Liver (tissue), 8 donors: ENCODE measurements at regions not wholly inside any gene's neighbourhood (a gene's known extent, or its start where the extent isn't known, plus 50 kb on each side); places are given as distances from the start of the nearest gene placed in this dataset.

Experiments
- DNase-seq: peaks from one replicate; pipeline ENCODE4 v3.0.0-alpha.2; 2017; ENCODE audit warnings: low spot score
- H3K27ac ChIP-seq, 2 donors: one replicate each; pipeline ENCODE4 v1.7.0; 2013; ENCODE audit warnings: inconsistent platforms in 2 of 2, low read length in 2 of 2, control low read depth in 1 of 2, low read depth in 1 of 2, mild to moderate bottlenecking in 1 of 2
- H3K27me3 ChIP-seq, 4 donors: one replicate each; pipeline versions ENCODE4 v1.6.1 to v1.7.0; 2013; ENCODE audit warnings: low read length in 3 of 4, inconsistent platforms in 1 of 4, mild to moderate bottlenecking in 1 of 4, moderate library complexity in 1 of 4; ENCODE audit not compliant: control insufficient read depth in 4 of 4, insufficient read depth in 4 of 4
- H3K36me3 ChIP-seq, 4 donors: one replicate each; pipeline versions ENCODE4 v1.6.1 to v1.7.0; 2013; ENCODE audit warnings: low read length in 3 of 4, mild to moderate bottlenecking in 3 of 4, low read depth in 1 of 4, moderate library complexity in 1 of 4; ENCODE audit not compliant: control insufficient read depth in 4 of 4, insufficient read depth in 3 of 4
- H3K4me1 ChIP-seq, 4 donors: one replicate each; pipeline versions ENCODE4 v1.6.1 to v1.7.0; 2013; ENCODE audit warnings: low read length in 3 of 4, mild to moderate bottlenecking in 3 of 4, moderate library complexity in 1 of 4; ENCODE audit not compliant: control insufficient read depth in 4 of 4, insufficient read depth in 4 of 4
- H3K4me3 ChIP-seq, 3 donors: one replicate each; pipeline versions ENCODE4 v1.6.1 to v1.7.0; 2013; ENCODE audit warnings: low read length in 3 of 3, control low read depth in 1 of 3, low read depth in 1 of 3, mild to moderate bottlenecking in 1 of 3
- H3K9ac ChIP-seq, 2 donors: one replicate each; pipeline ENCODE4 v1.7.0; 2013; ENCODE audit warnings: low read length in 2 of 2, mild to moderate bottlenecking in 2 of 2, moderate library complexity in 2 of 2, control low read depth in 1 of 2, low read depth in 1 of 2
- H3K9me3 ChIP-seq, 4 donors: one replicate each; pipeline versions ENCODE4 v1.6.1 to v1.7.0; 2013; ENCODE audit warnings: low read length in 3 of 4; ENCODE audit not compliant: control insufficient read depth in 4 of 4
- ATF3 ChIP-seq: IDR thresholded peaks from 2 replicates; pipeline ENCODE4 v1.6.1; 2016; ENCODE audit warnings: antibody characterized with exemption
- CTCF ChIP-seq: fragments of 150-350 bp; IDR thresholded peaks from 2 replicates; pipeline ENCODE4 v1.5.1; 2017; ENCODE audit warnings: improper control_type of control experiment, low read depth, low read length; ENCODE audit not compliant: missing input control
- EGR1 ChIP-seq, 2 donors: IDR thresholded peaks; 2 replicates each; pipeline ENCODE4 v1.6.1; 2016 to 2018; ENCODE audit warnings: antibody characterized with exemption in 2 of 2, low read depth in 2 of 2
- FOXA1 ChIP-seq: IDR thresholded peaks from 2 replicates; pipeline ENCODE4 v1.6.1; 2016; ENCODE audit warnings: antibody characterized with exemption
- FOXA2 ChIP-seq: IDR thresholded peaks from 2 replicates; pipeline ENCODE4 v1.6.1; 2016; ENCODE audit warnings: antibody characterized with exemption
- GABPA ChIP-seq, 2 donors: IDR thresholded peaks in 1 of 2; conservative IDR thresholded peaks in 1 of 2; 2 replicates each; pipeline ENCODE4 v1.6.1; 2016; ENCODE audit warnings: antibody characterized with exemption in 2 of 2, mild to moderate bottlenecking in 1 of 2, moderate library complexity in 1 of 2
- HNF4A ChIP-seq, 2 donors: conservative IDR thresholded peaks; 2 replicates each; pipeline ENCODE4 v1.6.1; 2016; ENCODE audit warnings: antibody characterized with exemption in 2 of 2, mild to moderate bottlenecking in 2 of 2
- HNF4G ChIP-seq: IDR thresholded peaks from 2 replicates; pipeline ENCODE4 v1.6.1; 2016; ENCODE audit warnings: antibody characterized with exemption
- JUND ChIP-seq, 2 donors: IDR thresholded peaks; 2 replicates each; pipeline ENCODE4 v1.6.1; 2016; ENCODE audit warnings: antibody characterized with exemption in 2 of 2
- MAX ChIP-seq: IDR thresholded peaks from 2 replicates; pipeline ENCODE4 v1.6.1; 2016; ENCODE audit warnings: antibody characterized with exemption
- NR2F2 ChIP-seq: IDR thresholded peaks from 2 replicates; pipeline ENCODE4 v1.6.1; 2016; ENCODE audit warnings: antibody characterized with exemption
- RAD21 ChIP-seq, 2 donors: IDR thresholded peaks; 2 replicates each; pipeline ENCODE4 v1.6.1; 2016; ENCODE audit warnings: antibody characterized with exemption in 2 of 2, mild to moderate bottlenecking in 2 of 2
- REST ChIP-seq: IDR thresholded peaks from 2 replicates; pipeline ENCODE4 v1.6.1; 2016; ENCODE audit warnings: antibody characterized with exemption, mild to moderate bottlenecking
- RXRA ChIP-seq, 2 donors: IDR thresholded peaks; 2 replicates each; pipeline ENCODE4 v1.6.1; 2017 to 2018; ENCODE audit warnings: antibody characterized with exemption in 2 of 2, mild to moderate bottlenecking in 1 of 2
- SP1 ChIP-seq: IDR thresholded peaks from 2 replicates; pipeline ENCODE4 v1.6.1; 2018; ENCODE audit warnings: antibody characterized with exemption, mild to moderate bottlenecking
- TAF1 ChIP-seq: conservative IDR thresholded peaks from 2 replicates; pipeline ENCODE4 v1.6.1; 2016; ENCODE audit warnings: antibody characterized with exemption, mild to moderate bottlenecking
- YY1 ChIP-seq: IDR thresholded peaks from 2 replicates; pipeline ENCODE4 v1.6.1; 2016; ENCODE audit warnings: antibody characterized with exemption, mild to moderate bottlenecking
- ZBTB33 ChIP-seq: IDR thresholded peaks from 2 replicates; pipeline ENCODE4 v1.6.1; 2016; ENCODE audit warnings: antibody characterized with exemption
- WGBS: extraction: QIAGEN DNeasy Blood & Tissue Kit; methylation state at CpG from one replicate; pipeline ENCODE4 v1.1.7; 2013; 5-methylcytosine and 5-hydroxymethylcytosine counted together
- donor health status: healthy.
- donor health status: healthy.
- donor health status: healthy.
- donor health status: healthy.
- donor health status: healthy.

GRCh38 chr3:116981089-116981488 is 271.5 kb downstream of the TUSC7 start:
- WGBS, result 86% methylated on average over 5 of the region's 5 CpGs
- no peak overlapping the region for H3K9ac ChIP-seq
- H3K27me3 ChIP-seq, result no peaks in the 10 kb centered on the region
- H3K9me3 ChIP-seq, result no peaks in the 10 kb centered on the region
- TF ChIP-seq RAD21 (IDR thresholded peaks at IDR 0.05), result no peak
- no peak for TF ChIP-seq REST
- TF ChIP-seq HNF4G, result no peak
- TF ChIP-seq SP1, result no peak
- TF ChIP-seq FOXA1, result no peak
- TF ChIP-seq ATF3, result no peak
- no peak for TF ChIP-seq MAX
- TF ChIP-seq EGR1 (IDR thresholded peaks at IDR 0.05; ENCODE audit: low read depth in 2 of 2), result no peak
- TF ChIP-seq RXRA (IDR thresholded peaks at IDR 0.05), result no peak
- no peak for TF ChIP-seq TAF1
- no peak for TF ChIP-seq HNF4A (conservative IDR thresholded peaks at IDR 0.05)
- no peak for DNase-seq
- no peaks in the 10 kb centered on the region for H3K36me3 ChIP-seq
- H3K4me3 ChIP-seq, result no peak overlapping the region
- peaks cover 0 to 2% (median 0%) of the 10 kb centered on the region in 4 donors for H3K4me1 ChIP-seq
- H3K27ac ChIP-seq, result no peak overlapping the region

- Histone ChIP-seq H3K4me1 (peaks cover 0 to 2% (median 0%) of the 10 kb centered on the region in 4 donors), H3K36me3 (no peaks in the 10 kb centered on the region), H3K27ac (no peak overlapping the region), H3K27me3 (no peaks in the 10 kb centered on the region), H3K4me3 (no peak overlapping the region), H3K9me3 (no peaks in the 10 kb centered on the region), H3K9ac (no peak overlapping the region)
- no peak for DNase-seq
- no peak for TF ChIP-seq RAD21 (IDR thresholded peaks at IDR 0.05)
- TF ChIP-seq CTCF, result no peak
- no peak for TF ChIP-seq FOXA1
- TF ChIP-seq SP1, result no peak
- TF ChIP-seq HNF4G, result no peak
- TF ChIP-seq ATF3, result no peak
- TF ChIP-seq RXRA (IDR thresholded peaks at IDR 0.05), result no peak
- TF ChIP-seq MAX, result no peak
- TF ChIP-seq JUND (IDR thresholded peaks at IDR 0.05), result no peak
- no peak for TF ChIP-seq ZBTB33
- TF ChIP-seq HNF4A (conservative IDR thresholded peaks at IDR 0.05), result no peak
- no peak for TF ChIP-seq EGR1 (IDR thresholded peaks at IDR 0.05; ENCODE audit: low read depth in 2 of 2)
- TF ChIP-seq NR2F2, result no peak
- TF ChIP-seq YY1, result no peak
- TF ChIP-seq TAF1, result no peak
- TF ChIP-seq REST, result no peak
- TF ChIP-seq FOXA2, result no peak
- TF ChIP-seq GABPA (IDR thresholded peaks at IDR 0.05 in 1 of 2, conservative IDR thresholded peaks at IDR 0.05 in 1 of 2), result no peak
These were observed 274.7 kb downstream of the TUSC7 start for GRCh38 chr3:116984301-116984700.
